HG03060 (cell line): ENCODE measurements at regions not wholly inside any gene's neighbourhood (a gene's known extent, or its start where the extent isn't known, plus 50 kb on each side); places are given as distances from the start of the nearest gene placed in this dataset.

Experiments
- ATAC-seq: cut with Tn5 transposase; IDR thresholded peaks from one replicate; pipeline ENCODE4 v1.9.1; 2021; ENCODE audit warnings: low read depth, moderate number of reproducible peaks; ENCODE audit not compliant: unreplicated experiment

- no peak for ATAC-seq
Observed at GRCh38 chr4:152101556-152102435, 341.0 kb upstream of the GATB start.

GRCh38 chr4:152100379-152101201 is 339.8 kb upstream of the GATB start:
- ATAC-seq: no peak

- no peak for ATAC-seq
Observed at GRCh38 chr4:152099981-152100378, 339.2 kb upstream of the GATB start.

- no peak for ATAC-seq
Observed at GRCh38 chr4:152099555-152099954, 338.7 kb upstream of the GATB start.

- no peak for ATAC-seq
Observed at GRCh38 chr4:152099061-152099425, 338.2 kb upstream of the GATB start.

- no peak for ATAC-seq
Observed at GRCh38 chr4:152098365-152099060, 337.7 kb upstream of the GATB start.

- ATAC-seq: no peak
Observed at GRCh38 chr4:152097371-152097770, 336.6 kb upstream of the GATB start.

GRCh38 chr4:152095701-152096070 is 334.9 kb upstream of the GATB start:
- ATAC-seq: no peak

GRCh38 chr4:152094970-152095700 is 334.3 kb upstream of the GATB start:
- no peak for ATAC-seq

GRCh38 chr4:152091405-152091804 is 330.6 kb upstream of the GATB start:
- ATAC-seq: no peak

GRCh38 chr4:152090543-152090942 is 329.7 kb upstream of the GATB start:
- ATAC-seq: no peak

- ATAC-seq: no peak
Observed at GRCh38 chr4:152089584-152089983, 328.8 kb upstream of the GATB start.

GRCh38 chr4:152087335-152087734 is 326.5 kb upstream of the GATB start:
- no peak for ATAC-seq

GRCh38 chr4:152085657-152086056 is 324.9 kb upstream of the GATB start:
- ATAC-seq: no peak

GRCh38 chr4:152083338-152083737 is 322.5 kb upstream of the GATB start:
- no peak for ATAC-seq

- ATAC-seq: no peak
Observed at GRCh38 chr4:152081024-152081423, 320.2 kb upstream of the GATB start.

GRCh38 chr4:152079543-152080293 is 318.9 kb upstream of the GATB start:
- no peak for ATAC-seq

GRCh38 chr4:152079079-152079478 is 318.3 kb upstream of the GATB start:
- ATAC-seq: no peak

GRCh38 chr4:152077582-152077981 is 316.8 kb upstream of the GATB start:
- ATAC-seq: no peak
